Smooth muscle cell (in vitro differentiated cells): ENCODE measurements at regions not wholly inside any gene's neighbourhood (a gene's known extent, or its start where the extent isn't known, plus 50 kb on each side); places are given as distances from the start of the nearest gene placed in this dataset.
A peak's percentile ranks its signal among the peaks of the same experiment; 100 is the strongest.

Experiments used
- DNase-seq: peaks from one replicate; lab custom pipeline; 2025; ENCODE audit not compliant: unreplicated experiment; lab: John Stamatoyannopoulos, UW
- H2AFZ ChIP-seq: fragments of 200-600 bp; sonication (generic); 2 replicates; pipeline ENCODE4 v1.6.0; 2016; ENCODE audit warnings: antibody characterized with exemption, low read depth, mild to moderate bottlenecking
- H3F3A ChIP-seq: fragments of 200-600 bp; sonication (generic); 2 replicates; pipeline ENCODE4 v1.6.0; 2017; ENCODE audit warnings: antibody characterized with exemption, low read depth
- H3K27ac ChIP-seq: fragments of 200-600 bp; sonication (generic); 2 replicates; pipeline ENCODE4 v1.5.1; 2016; ENCODE audit warnings: low read depth, mild to moderate bottlenecking
- H3K27me3 ChIP-seq: fragments of 200-600 bp; sonication (generic); 2 replicates; pipeline ENCODE4 v1.6.1; 2016; ENCODE audit warnings: low read depth, mild to moderate bottlenecking
- H3K36me3 ChIP-seq: fragments of 200-600 bp; sonication (generic); 2 replicates; pipeline ENCODE4 v1.5.1; 2016; ENCODE audit warnings: low read depth
- H3K4me1 ChIP-seq: fragments of 200-600 bp; sonication (generic); 2 replicates; pipeline ENCODE4 v1.5.1; 2016; ENCODE audit warnings: low read depth
- H3K4me2 ChIP-seq: fragments of 200-600 bp; sonication (generic); 2 replicates; pipeline ENCODE4 v1.6.0; 2016; ENCODE audit warnings: mild to moderate bottlenecking
- H3K4me3 ChIP-seq: fragments of 200-600 bp; sonication (generic); 2 replicates; pipeline ENCODE4 v1.5.1; 2016; ENCODE audit warnings: mild to moderate bottlenecking
- H3K79me2 ChIP-seq: fragments of 200-600 bp; sonication (generic); 2 replicates; pipeline ENCODE4 v1.6.0; 2016; ENCODE audit warnings: low read depth, mild to moderate bottlenecking
- H3K9ac ChIP-seq: fragments of 200-600 bp; sonication (generic); 2 replicates; pipeline ENCODE4 v1.6.0; 2016; ENCODE audit warnings: low read depth
- H3K9me3 ChIP-seq: fragments of 200-600 bp; sonication (generic); replicated peaks from 2 replicates; pipeline ENCODE4 v1.5.1; 2016; ENCODE audit warnings: low read depth
- H4K20me1 ChIP-seq: fragments of 200-600 bp; sonication (generic); 2 replicates; pipeline ENCODE4 v1.6.0; 2016; ENCODE audit warnings: low read depth
- WGBS: methylation state at CpG from one replicate; pipeline ENCODE4 v1.1.7; 2016; ENCODE audit warnings: low lambda C conversion rate; 5-methylcytosine and 5-hydroxymethylcytosine counted together
- TF ChIP-seq, protein P1 (sequence below): fragments of 200-600 bp; sonication (generic); IDR thresholded peaks from 2 replicates; pipeline ENCODE4 v1.5.1; 2017; ENCODE audit warnings: borderline replicate concordance, mild to moderate bottlenecking, antibody characterized with exemption; ENCODE audit not compliant: insufficient read depth, poor library complexity, severe bottlenecking

DNA sequence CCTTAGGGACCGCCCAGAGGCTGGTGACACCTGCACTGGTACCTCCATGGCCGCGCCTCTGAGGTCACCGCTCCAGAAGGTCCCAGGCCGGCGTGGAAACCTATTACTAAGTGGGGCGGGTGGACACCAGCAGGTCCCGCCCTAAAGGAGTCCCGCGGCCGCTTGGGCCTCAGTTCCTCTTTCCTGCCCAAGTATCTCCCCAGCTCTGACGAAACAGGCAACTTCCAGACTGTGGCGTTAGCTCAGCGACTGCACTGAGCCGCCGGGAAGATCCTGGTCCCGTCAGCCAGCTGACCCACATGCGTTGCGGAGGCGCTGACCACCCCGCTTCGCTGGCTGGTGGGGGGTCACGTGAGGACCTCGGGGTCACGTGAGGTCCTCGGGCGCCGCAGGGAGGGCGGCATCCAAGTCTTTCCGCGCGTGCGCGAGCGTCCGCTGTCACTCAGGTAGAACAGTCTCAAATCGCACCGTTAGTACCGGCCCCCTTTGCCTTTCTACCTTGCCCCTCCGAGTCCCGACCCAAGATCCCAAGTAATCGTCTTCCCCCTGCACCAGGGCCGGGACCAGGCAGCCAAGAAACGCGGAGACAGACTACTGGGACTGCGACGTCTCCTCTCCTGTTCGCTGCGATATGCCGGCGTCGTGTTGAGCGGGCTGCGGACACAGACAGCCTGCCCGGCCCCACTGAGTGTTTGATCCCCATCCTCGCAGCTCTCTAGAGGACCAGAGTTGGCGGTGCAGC is 53.7 kb upstream of the KDM4C start:
- Histone ChIP-seq H3K4me1 (no peaks in the 10 kb centered on the region), H2AFZ (peak overlapping the region; percentile 89), H3K4me3 (peak overlapping the region; percentile 60), H3F3A (no peaks in the 10 kb centered on the region), H3K4me2 (peak overlapping the region; percentile 81), H3K27ac (no peak overlapping the region), H3K9ac (no peak overlapping the region), H3K36me3 (no peaks in the 10 kb centered on the region), H3K9me3 (no peaks in the 10 kb centered on the region), H3K79me2 (no peaks in the 10 kb centered on the region), H3K27me3 (no peaks in the 10 kb centered on the region), H4K20me1 (no peaks in the 10 kb centered on the region)
- TF ChIP-seq, protein P1, sequence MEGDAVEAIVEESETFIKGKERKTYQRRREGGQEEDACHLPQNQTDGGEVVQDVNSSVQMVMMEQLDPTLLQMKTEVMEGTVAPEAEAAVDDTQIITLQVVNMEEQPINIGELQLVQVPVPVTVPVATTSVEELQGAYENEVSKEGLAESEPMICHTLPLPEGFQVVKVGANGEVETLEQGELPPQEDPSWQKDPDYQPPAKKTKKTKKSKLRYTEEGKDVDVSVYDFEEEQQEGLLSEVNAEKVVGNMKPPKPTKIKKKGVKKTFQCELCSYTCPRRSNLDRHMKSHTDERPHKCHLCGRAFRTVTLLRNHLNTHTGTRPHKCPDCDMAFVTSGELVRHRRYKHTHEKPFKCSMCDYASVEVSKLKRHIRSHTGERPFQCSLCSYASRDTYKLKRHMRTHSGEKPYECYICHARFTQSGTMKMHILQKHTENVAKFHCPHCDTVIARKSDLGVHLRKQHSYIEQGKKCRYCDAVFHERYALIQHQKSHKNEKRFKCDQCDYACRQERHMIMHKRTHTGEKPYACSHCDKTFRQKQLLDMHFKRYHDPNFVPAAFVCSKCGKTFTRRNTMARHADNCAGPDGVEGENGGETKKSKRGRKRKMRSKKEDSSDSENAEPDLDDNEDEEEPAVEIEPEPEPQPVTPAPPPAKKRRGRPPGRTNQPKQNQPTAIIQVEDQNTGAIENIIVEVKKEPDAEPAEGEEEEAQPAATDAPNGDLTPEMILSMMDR: no peak
- DNase-seq: peak; percentile 9
- WGBS: under 1% methylated on average over 46 of the region's 57 CpGs

DNA sequence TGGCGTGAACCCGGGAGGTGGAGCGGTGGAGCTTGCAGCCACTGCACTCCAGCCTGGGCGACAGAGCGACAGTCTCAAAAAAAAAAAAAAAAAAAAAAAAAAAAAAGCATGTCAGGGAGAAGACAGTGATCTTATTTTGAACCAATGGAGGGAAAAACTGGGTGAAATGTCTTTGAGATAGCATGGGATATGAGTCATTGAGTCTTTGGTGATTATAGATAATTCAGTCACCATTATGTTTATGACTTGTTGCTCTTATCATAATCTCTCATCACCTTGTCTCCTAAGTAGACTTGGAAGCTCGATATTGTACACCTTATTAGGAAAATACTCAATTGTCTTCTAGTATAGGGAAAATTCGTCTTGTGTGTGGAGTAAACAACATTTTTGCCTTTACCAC is 55.1 kb upstream of the KDM4C start:
- Histone ChIP-seq H4K20me1 (no peaks in the 10 kb centered on the region), H3K4me3 (no peak overlapping the region), H3F3A (no peaks in the 10 kb centered on the region), H2AFZ (no peak overlapping the region), H3K4me1 (no peaks in the 10 kb centered on the region), H3K9me3 (no peaks in the 10 kb centered on the region), H3K79me2 (no peaks in the 10 kb centered on the region), H3K9ac (no peak overlapping the region), H3K27ac (no peak overlapping the region), H3K27me3 (no peaks in the 10 kb centered on the region), H3K4me2 (no peak overlapping the region), H3K36me3 (no peaks in the 10 kb centered on the region)
- no peak for DNase-seq
- 93% methylated on average over 7 of the region's 7 CpGs for WGBS
- TF ChIP-seq, protein P1: no peak

DNA sequence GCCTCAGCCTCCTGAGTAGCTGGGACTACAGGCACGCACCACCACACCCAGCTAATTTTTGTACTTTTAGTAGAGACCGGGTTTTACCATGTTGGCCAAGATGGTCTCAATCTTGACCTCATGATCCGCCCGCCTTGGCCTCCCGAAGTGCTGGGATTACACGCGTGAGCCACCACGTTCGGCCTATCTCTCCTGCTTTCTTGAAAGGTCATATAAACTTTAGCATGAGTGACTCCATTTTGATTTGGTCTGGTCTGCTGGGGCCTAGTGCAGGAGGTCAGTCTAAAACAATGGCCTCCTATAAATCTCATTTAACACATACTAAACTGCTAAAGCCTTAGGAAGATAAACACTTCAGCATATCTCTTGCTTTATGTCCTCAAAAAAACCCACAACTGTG is 50.6 kb upstream of the GLDC start:
- DNase-seq: no peak
- H3F3A ChIP-seq: no peaks in the 10 kb centered on the region
- H3K36me3 ChIP-seq: no peaks in the 10 kb centered on the region
- H3K4me3 ChIP-seq: no peak overlapping the region
- no peaks in the 10 kb centered on the region for H3K79me2 ChIP-seq
- H3K9me3 ChIP-seq: no peaks in the 10 kb centered on the region
- 82% methylated on average over 9 of the region's 9 CpGs for WGBS
- no peak overlapping the region for H2AFZ ChIP-seq
- no peaks in the 10 kb centered on the region for H3K4me1 ChIP-seq
- H3K27me3 ChIP-seq: no peaks in the 10 kb centered on the region
- H3K4me2 ChIP-seq: no peak overlapping the region
- TF ChIP-seq, protein P1: no peak
- no peak overlapping the region for H3K27ac ChIP-seq
- H4K20me1 ChIP-seq: no peaks in the 10 kb centered on the region
- H3K9ac ChIP-seq: no peak overlapping the region
